ENCODE measurements at regions not wholly inside any gene's neighbourhood (a gene's known extent, or its start where the extent isn't known, plus 50 kb on each side); places are given as distances from the start of the nearest gene placed in this dataset.
"Not testable (repeated sequence)": the region's sequence is repeated elsewhere in the genome, so short reads cannot be mapped to it uniquely, and the experiment has no call there.

DNA sequence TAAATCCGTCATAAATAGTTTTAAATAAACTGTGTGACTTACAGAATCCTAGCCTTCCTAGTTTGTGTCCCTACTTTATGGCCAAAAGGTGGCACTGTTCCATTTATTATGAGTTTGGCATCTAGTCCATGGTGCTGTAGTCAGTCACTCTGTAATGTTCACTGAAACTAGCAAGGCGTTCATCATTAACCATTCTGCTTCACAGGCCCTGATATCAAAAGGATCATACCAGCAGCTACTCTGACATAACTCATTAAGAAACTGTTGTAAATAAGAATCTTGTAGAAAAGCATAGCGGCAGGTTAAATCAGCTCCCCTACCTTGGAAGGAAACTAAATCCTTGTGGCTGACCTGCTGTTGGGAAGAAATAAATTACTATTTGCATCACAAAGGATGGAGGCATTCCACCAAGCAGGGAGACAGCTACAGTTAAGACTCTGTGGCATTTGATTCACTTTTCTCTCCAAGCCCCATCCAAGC, 919.6 kb upstream of the DIAPH2 start:
- Histone ChIP-seq H3K27ac (replicated peaks) (no peak overlapping the region), H3K27me3 (ENCODE audit: low read depth) (no peaks in the 10 kb centered on the region), H3K9me3 (replicated peaks) (no peaks in the 10 kb centered on the region), H3K4me1 (no peaks in the 10 kb centered on the region), H3K36me3 (no peaks in the 10 kb centered on the region), H3K4me3 (no peak overlapping the region)
- intact Hi-C loops (cut with micrococcal nuclease), result no loop called here
- no peak for DNase-seq
- TF ChIP-seq, protein P1, sequence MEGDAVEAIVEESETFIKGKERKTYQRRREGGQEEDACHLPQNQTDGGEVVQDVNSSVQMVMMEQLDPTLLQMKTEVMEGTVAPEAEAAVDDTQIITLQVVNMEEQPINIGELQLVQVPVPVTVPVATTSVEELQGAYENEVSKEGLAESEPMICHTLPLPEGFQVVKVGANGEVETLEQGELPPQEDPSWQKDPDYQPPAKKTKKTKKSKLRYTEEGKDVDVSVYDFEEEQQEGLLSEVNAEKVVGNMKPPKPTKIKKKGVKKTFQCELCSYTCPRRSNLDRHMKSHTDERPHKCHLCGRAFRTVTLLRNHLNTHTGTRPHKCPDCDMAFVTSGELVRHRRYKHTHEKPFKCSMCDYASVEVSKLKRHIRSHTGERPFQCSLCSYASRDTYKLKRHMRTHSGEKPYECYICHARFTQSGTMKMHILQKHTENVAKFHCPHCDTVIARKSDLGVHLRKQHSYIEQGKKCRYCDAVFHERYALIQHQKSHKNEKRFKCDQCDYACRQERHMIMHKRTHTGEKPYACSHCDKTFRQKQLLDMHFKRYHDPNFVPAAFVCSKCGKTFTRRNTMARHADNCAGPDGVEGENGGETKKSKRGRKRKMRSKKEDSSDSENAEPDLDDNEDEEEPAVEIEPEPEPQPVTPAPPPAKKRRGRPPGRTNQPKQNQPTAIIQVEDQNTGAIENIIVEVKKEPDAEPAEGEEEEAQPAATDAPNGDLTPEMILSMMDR (IDR thresholded peaks at IDR 0.05; ENCODE audit: borderline replicate concordance), result peak; percentile 49

DNA sequence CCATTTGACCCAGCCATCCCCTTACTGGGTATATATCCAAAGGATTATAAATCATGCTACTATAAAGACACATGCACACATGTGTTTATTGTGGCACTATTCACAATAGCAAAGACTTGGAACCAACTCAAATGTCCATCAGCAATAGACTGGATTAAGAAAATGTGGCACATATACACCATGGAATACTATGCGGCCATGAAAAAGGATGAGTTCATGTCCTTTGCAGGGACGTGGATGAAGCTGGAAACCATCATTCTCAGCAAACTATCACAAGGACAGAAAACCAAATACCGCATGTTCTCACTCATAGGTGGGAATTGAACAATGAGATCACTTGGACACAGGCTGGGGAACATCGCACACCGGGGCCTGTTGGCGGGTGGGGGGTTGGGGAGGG, 913.4 kb upstream of the DIAPH2 start:
- H3K9me3 ChIP-seq (replicated peaks); H3K27me3 ChIP-seq (ENCODE audit: low read depth); DNase-seq; H3K4me3 ChIP-seq; intact Hi-C loops (cut with micrococcal nuclease); H3K27ac ChIP-seq (replicated peaks); H3K36me3 ChIP-seq; H3K4me1 ChIP-seq: not testable (repeated sequence)

DNA sequence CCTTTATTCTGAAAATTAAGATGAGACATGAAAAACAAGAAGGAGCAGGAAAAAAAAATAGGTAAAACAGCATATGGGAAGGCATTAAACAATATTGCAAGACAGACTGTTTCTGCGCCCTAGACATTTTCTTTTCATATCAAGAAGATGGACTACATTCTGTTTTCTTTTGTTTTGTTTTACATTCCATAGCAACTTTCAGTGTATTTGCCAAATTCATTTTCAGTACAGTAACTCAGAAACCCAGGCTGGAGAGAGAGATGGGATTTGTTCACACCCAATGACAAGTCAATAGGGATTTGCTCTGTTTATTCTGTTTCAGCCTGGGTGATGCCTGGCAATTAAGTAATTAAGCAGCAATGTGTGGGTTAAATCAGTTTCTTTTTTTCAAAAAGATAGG, 892.8 kb upstream of the DIAPH2 start:
- no peaks in the 10 kb centered on the region for H3K36me3 ChIP-seq
- intact Hi-C loops (cut with micrococcal nuclease), result no loop called here
- no peaks in the 10 kb centered on the region for H3K4me1 ChIP-seq
- no peak overlapping the region for H3K4me3 ChIP-seq
- H3K9me3 ChIP-seq (replicated peaks), result no peaks in the 10 kb centered on the region
- no peak for DNase-seq
- TF ChIP-seq, protein P1 (IDR thresholded peaks at IDR 0.05; ENCODE audit: borderline replicate concordance), result no peak
- H3K27ac ChIP-seq (replicated peaks), result no peak overlapping the region
- no peaks in the 10 kb centered on the region for H3K27me3 ChIP-seq (ENCODE audit: low read depth)

DNA sequence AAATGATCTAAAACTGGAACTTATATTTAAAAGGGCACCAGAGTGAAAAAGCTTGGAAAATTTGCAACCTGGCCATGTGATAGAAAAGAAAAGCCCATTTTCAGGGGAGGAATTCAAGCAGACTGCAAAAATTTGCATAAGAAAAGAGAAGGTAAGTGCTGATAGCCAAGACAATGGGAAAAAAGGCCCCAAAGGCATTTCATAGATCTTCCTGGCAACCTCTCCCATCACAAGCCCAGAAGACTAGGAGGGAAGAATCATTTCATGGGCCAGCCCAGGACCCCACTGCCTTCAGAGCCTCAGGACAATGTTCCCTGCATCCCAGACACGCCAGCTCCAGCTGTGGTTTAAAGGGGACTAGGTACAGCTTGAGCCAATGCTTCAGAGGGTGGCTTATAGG, 887.3 kb upstream of the DIAPH2 start:
- TF ChIP-seq, protein P1 (IDR thresholded peaks at IDR 0.05; ENCODE audit: borderline replicate concordance), result no peak
- Histone ChIP-seq H3K9me3 (replicated peaks) (peaks cover 7% of the 10 kb centered on the region), H3K27ac (replicated peaks) (no peak overlapping the region), H3K36me3 (no peaks in the 10 kb centered on the region), H3K4me1 (no peaks in the 10 kb centered on the region), H3K4me3 (no peak overlapping the region), H3K27me3 (ENCODE audit: low read depth) (no peaks in the 10 kb centered on the region)
- DNase-seq, result no peak
- intact Hi-C loops (cut with micrococcal nuclease), result no loop called here

DNA sequence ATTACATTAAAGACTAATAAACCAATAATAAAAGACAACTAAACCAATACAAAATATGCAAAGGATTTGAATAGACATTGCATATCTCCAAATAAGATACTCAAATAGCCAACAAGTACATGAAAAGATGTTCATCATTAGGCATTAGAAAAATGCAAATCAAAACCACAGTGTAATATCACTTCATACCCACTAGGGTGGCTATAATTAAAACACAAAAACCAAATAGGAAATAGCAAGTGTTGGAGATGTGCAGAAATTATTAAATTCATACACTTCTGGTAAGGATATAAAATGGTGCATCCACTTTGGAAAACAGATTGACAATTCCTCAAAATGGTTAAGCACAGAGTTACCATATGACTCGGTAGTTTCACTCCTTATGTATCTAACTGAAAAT, 860.8 kb upstream of the DIAPH2 start:
- intact Hi-C loops (cut with micrococcal nuclease), result no loop called here
- H3K27me3 ChIP-seq (ENCODE audit: low read depth), result no peaks in the 10 kb centered on the region
- DNase-seq, result no peak
- no peaks in the 10 kb centered on the region for H3K9me3 ChIP-seq (replicated peaks)
- H3K4me3 ChIP-seq, result no peak overlapping the region
- H3K4me1 ChIP-seq, result no peaks in the 10 kb centered on the region
- no peak overlapping the region for H3K27ac ChIP-seq (replicated peaks)
- TF ChIP-seq, protein P1 (IDR thresholded peaks at IDR 0.05; ENCODE audit: borderline replicate concordance), result no peak
- no peaks in the 10 kb centered on the region for H3K36me3 ChIP-seq

DNA sequence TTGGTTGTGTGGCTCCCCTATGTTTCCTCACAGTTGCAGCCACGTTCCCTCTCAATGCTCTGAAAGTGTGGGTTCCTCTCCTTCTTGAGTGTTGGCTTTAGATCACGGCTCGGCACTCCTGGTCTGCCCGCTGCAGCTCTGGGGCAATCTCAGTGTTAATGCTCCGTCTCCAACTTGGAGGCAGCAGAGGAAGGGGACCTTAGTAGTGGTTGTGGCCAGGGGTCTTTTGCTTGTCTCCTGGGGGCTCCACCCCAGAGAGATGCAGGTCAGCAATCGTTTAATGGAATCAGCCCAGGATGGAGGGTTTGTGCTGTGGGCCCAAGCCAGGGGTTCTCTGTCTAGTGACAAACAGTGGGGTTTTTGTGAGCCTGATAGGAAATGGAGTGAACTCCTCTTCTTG, 849.4 kb upstream of the DIAPH2 start:
- Histone ChIP-seq H3K4me3 (no peak overlapping the region), H3K4me1 (no peaks in the 10 kb centered on the region), H3K27ac (replicated peaks) (no peak overlapping the region), H3K9me3 (replicated peaks) (no peaks in the 10 kb centered on the region), H3K27me3 (ENCODE audit: low read depth) (no peaks in the 10 kb centered on the region), H3K36me3 (no peaks in the 10 kb centered on the region)
- intact Hi-C loops (cut with micrococcal nuclease), result no loop called here
- TF ChIP-seq, protein P1 (IDR thresholded peaks at IDR 0.05; ENCODE audit: borderline replicate concordance), result no peak
- no peak for DNase-seq
